ENCODE measurements at regions not wholly inside any gene's neighbourhood (a gene's known extent, or its start where the extent isn't known, plus 50 kb on each side); places are given as distances from the start of the nearest gene placed in this dataset.

- Histone ChIP-seq H3K27me3 (ENCODE audit: insufficient read depth in 3 of 3, low read length in 2 of 3) (no peaks in the 10 kb centered on the region), H3K27ac (no peak overlapping the region), H3K4me3 (no peak overlapping the region), H3K4me1 (no peaks in the 10 kb centered on the region), H3K36me3 (ENCODE audit: insufficient read depth in 1 of 2, low read depth in 1 of 2) (no peaks in the 10 kb centered on the region), H3K9me3 (no peaks in the 10 kb centered on the region)
- intact Hi-C loops (cut with DNase I): no loop called here
- WGBS, 3 donors: 95 to 98% (median 97%) methylated on average over 8 of the region's 8 CpGs
- ATAC-seq (no peak), DNase-seq (no peak)
- no peak for TF ChIP-seq CTCF (IDR thresholded peaks at IDR 0.05)
Observed at GRCh38 chr6:14766391-14766994, 479.4 kb upstream of the JARID2 start.

GRCh38 chr6:14767226-14767625, 478.6 kb upstream of the JARID2 start:
- Histone ChIP-seq H3K27me3 (ENCODE audit: insufficient read depth in 3 of 3, low read length in 2 of 3) (no peaks in the 10 kb centered on the region), H3K27ac (no peak overlapping the region), H3K4me1 (no peaks in the 10 kb centered on the region), H3K36me3 (ENCODE audit: insufficient read depth in 1 of 2, low read depth in 1 of 2) (no peaks in the 10 kb centered on the region), H3K4me3 (no peak overlapping the region), H3K9me3 (no peaks in the 10 kb centered on the region)
- no peak for TF ChIP-seq CTCF (IDR thresholded peaks at IDR 0.05)
- no peak for DNase-seq
- intact Hi-C loops (cut with DNase I): no loop called here
- 43 to 61% (median 44%) methylated on average over 5 of the region's 5 CpGs for WGBS, 3 donors
- ATAC-seq: no peak

- TF ChIP-seq CTCF (IDR thresholded peaks at IDR 0.05): no peak
- 83 to 93% (median 90%) methylated on average over 3 of the region's 3 CpGs for WGBS, 3 donors
- H3K27me3 ChIP-seq (ENCODE audit: insufficient read depth in 3 of 3, low read length in 2 of 3): no peaks in the 10 kb centered on the region
Observed at GRCh38 chr6:14770040-14770439, 475.8 kb upstream of the JARID2 start.

GRCh38 chr6:14770572-14770971, 475.3 kb upstream of the JARID2 start:
- Histone ChIP-seq H3K4me3 (no peak overlapping the region), H3K9me3 (no peaks in the 10 kb centered on the region), H3K36me3 (ENCODE audit: insufficient read depth in 1 of 2, low read depth in 1 of 2) (no peaks in the 10 kb centered on the region), H3K27me3 (ENCODE audit: insufficient read depth in 3 of 3, low read length in 2 of 3) (no peaks in the 10 kb centered on the region), H3K4me1 (no peaks in the 10 kb centered on the region), H3K27ac (no peak overlapping the region)
- intact Hi-C loops (cut with DNase I): no loop called here
- DNase-seq (no peak), ATAC-seq (no peak)
- TF ChIP-seq CTCF (IDR thresholded peaks at IDR 0.05): no peak
- WGBS, 3 donors: 70 to 76% (median 72%) methylated on average over 6 of the region's 6 CpGs

More at GRCh38 chr6:14770040-14770439, 475.8 kb upstream of the JARID2 start:
- Histone ChIP-seq H3K27ac (no peak overlapping the region), H3K9me3 (no peaks in the 10 kb centered on the region), H3K4me3 (no peak overlapping the region), H3K36me3 (ENCODE audit: insufficient read depth in 1 of 2, low read depth in 1 of 2) (no peaks in the 10 kb centered on the region), H3K4me1 (no peaks in the 10 kb centered on the region)
- ATAC-seq: no peak
- DNase-seq: no peak
- intact Hi-C loops (cut with DNase I): no loop called here

- 53 to 68% (median 65%) methylated on average over 3 of the region's 3 CpGs for WGBS, 3 donors
- intact Hi-C loops (cut with DNase I): no loop called here
- no peaks in the 10 kb centered on the region for H3K4me1 ChIP-seq
- no peaks in the 10 kb centered on the region for H3K36me3 ChIP-seq (ENCODE audit: insufficient read depth in 1 of 2, low read depth in 1 of 2)
- H3K9me3 ChIP-seq: no peaks in the 10 kb centered on the region
- H3K27ac ChIP-seq: no peak overlapping the region
- no peak for DNase-seq
- no peak for ATAC-seq
- H3K27me3 ChIP-seq (ENCODE audit: insufficient read depth in 3 of 3, low read length in 2 of 3): no peaks in the 10 kb centered on the region
- H3K4me3 ChIP-seq: no peak overlapping the region
- TF ChIP-seq CTCF (IDR thresholded peaks at IDR 0.05): no peak
Observed at GRCh38 chr6:14771016-14771415, 474.9 kb upstream of the JARID2 start.
